Trophoblast cell (in vitro differentiated cells and primary cell): ENCODE measurements at regions not wholly inside any gene's neighbourhood (a gene's known extent, or its start where the extent isn't known, plus 50 kb on each side); places are given as distances from the start of the nearest gene placed in this dataset.

ENCODE experiments used
- DNase-seq, 2 donors: peaks; one replicate each; pipeline ENCODE4 v3.0.0-alpha.2; 2016
- H2AFZ ChIP-seq: 2 replicates; pipeline ENCODE4 v1.6.1; 2013; ENCODE audit warnings: low read length, moderate library complexity, mild to moderate bottlenecking; ENCODE audit not compliant: insufficient read depth, poor library complexity
- H2AK5ac ChIP-seq: 2 replicates; pipeline ENCODE4 v1.6.1; 2013; ENCODE audit warnings: mild to moderate bottlenecking, low read length
- H2BK120ac ChIP-seq: 2 replicates; pipeline ENCODE4 v1.6.1; 2013; ENCODE audit warnings: low read length, mild to moderate bottlenecking, moderate library complexity; ENCODE audit not compliant: insufficient read depth, poor library complexity
- H2BK12ac ChIP-seq: 2 replicates; pipeline ENCODE4 v1.6.1; 2013; ENCODE audit warnings: mild to moderate bottlenecking, low read length, moderate library complexity
- H2BK5ac ChIP-seq: 2 replicates; pipeline ENCODE4 v1.6.1; 2013; ENCODE audit warnings: low read length, low read depth, moderate library complexity, mild to moderate bottlenecking; ENCODE audit not compliant: poor library complexity
- H3K14ac ChIP-seq: 2 replicates; pipeline ENCODE4 v1.6.1; 2013; ENCODE audit warnings: mild to moderate bottlenecking, low read length
- H3K18ac ChIP-seq: 2 replicates; pipeline ENCODE4 v1.6.1; 2013; ENCODE audit warnings: mild to moderate bottlenecking, low read length
- H3K23ac ChIP-seq: 2 replicates; pipeline ENCODE4 v1.6.1; 2013; ENCODE audit warnings: low read length
- H3K27ac ChIP-seq: 2 replicates; pipeline ENCODE4 v1.5.1; 2013; ENCODE audit warnings: low read depth, mild to moderate bottlenecking, inconsistent platforms, low read length, moderate library complexity
- H3K27me3 ChIP-seq: 2 replicates; pipeline ENCODE4 v1.6.1; 2013; ENCODE audit warnings: inconsistent platforms, mild to moderate bottlenecking, low read length, moderate library complexity; ENCODE audit not compliant: insufficient read depth
- H3K36me3 ChIP-seq, 2 experiments: 1 replicate in 1 of 2; 2 replicates in 1 of 2; pipeline ENCODE4 v1.6.1; 2013; ENCODE audit warnings: low read length in 2 of 2, mild to moderate bottlenecking in 2 of 2, moderate library complexity in 1 of 2; ENCODE audit not compliant: insufficient read depth in 2 of 2, control insufficient read depth in 1 of 2
- H3K4ac ChIP-seq: 2 replicates; pipeline ENCODE4 v1.6.1; 2013; ENCODE audit warnings: low read depth, mild to moderate bottlenecking, low read length, moderate library complexity
- H3K4me1 ChIP-seq, 2 experiments: 1 replicate in 1 of 2; 2 replicates in 1 of 2; pipeline ENCODE4 v1.6.1; 2013; ENCODE audit warnings: low read length in 2 of 2, mild to moderate bottlenecking in 2 of 2, moderate library complexity in 1 of 2; ENCODE audit not compliant: insufficient read depth in 2 of 2, control insufficient read depth in 1 of 2
- H3K4me2 ChIP-seq: 2 replicates; pipeline ENCODE4 v1.6.1; 2013; ENCODE audit warnings: inconsistent platforms, mild to moderate bottlenecking, low read length, moderate library complexity
- H3K4me3 ChIP-seq: 2 replicates; pipeline ENCODE4 v1.5.1; 2013; ENCODE audit warnings: mild to moderate bottlenecking, low read depth, low read length, inconsistent platforms
- H3K79me1 ChIP-seq: one replicate; pipeline ENCODE4 v1.6.1; 2013; ENCODE audit warnings: low read length
- H3K79me2 ChIP-seq: 2 replicates; pipeline ENCODE4 v1.6.1; 2013; ENCODE audit warnings: low read length, mild to moderate bottlenecking; ENCODE audit not compliant: control insufficient read depth, insufficient read depth, poor library complexity
- H3K9ac ChIP-seq: 2 replicates; pipeline ENCODE4 v1.6.1; 2013; ENCODE audit warnings: mild to moderate bottlenecking, low read length
- H3K9me3 ChIP-seq: 2 replicates; pipeline ENCODE4 v1.6.1; 2013; ENCODE audit warnings: low read depth, mild to moderate bottlenecking, control low read depth, inconsistent platforms, low read length; ENCODE audit not compliant: insufficient read depth
- H4K12ac ChIP-seq: 2 replicates; pipeline ENCODE4 v1.6.1; 2013; ENCODE audit warnings: low read depth, mild to moderate bottlenecking, low read length, moderate library complexity
- H4K8ac ChIP-seq: 2 replicates; pipeline ENCODE4 v1.6.1; 2013; ENCODE audit warnings: low read depth, mild to moderate bottlenecking, low read length, moderate library complexity
- H4K91ac ChIP-seq: one replicate; pipeline ENCODE4 v1.6.1; 2013; ENCODE audit warnings: low read depth, mild to moderate bottlenecking, low read length, moderate library complexity
- WGBS: extraction: QIAGEN DNeasy Blood & Tissue Kit; methylation state at CpG from one replicate; pipeline ENCODE4 v1.1.7; 2013; ENCODE audit warnings: missing lambda C conversion rate; ENCODE audit not compliant: insufficient read length, insufficient coverage; ENCODE audit errors: extremely low coverage; 5-methylcytosine and 5-hydroxymethylcytosine counted together

GRCh38 chr15:66931768-66932633 lies 133.4 kb upstream of the SMAD3 start:
- Histone ChIP-seq H4K8ac (no peak overlapping the region), H3K4me1 (peaks cover 12 to 22% of the 10 kb centered on the region in 2 experiments), H3K9me3 (peaks cover 16% of the 10 kb centered on the region), H2BK5ac (no peak overlapping the region), H2AK5ac (no peak overlapping the region), H4K12ac (no peak overlapping the region), H3K79me1 (no peaks in the 10 kb centered on the region), H3K18ac (no peak overlapping the region), H3K4me2 (peak overlapping the region; percentile 53), H3K23ac (peak overlapping the region; percentile 19), H3K4ac (no peak overlapping the region), H3K14ac (no peak overlapping the region), H2AFZ (no peak overlapping the region), H3K9ac (no peak overlapping the region), H3K36me3 (peaks cover 0 to 3% of the 10 kb centered on the region in 2 experiments), H4K91ac (no peak overlapping the region), H3K27me3 (no peaks in the 10 kb centered on the region), H3K79me2 (no peaks in the 10 kb centered on the region), H3K27ac (peak overlapping the region; percentile 59), H3K4me3 (peak overlapping the region; percentile 34), H2BK120ac (no peak overlapping the region), H2BK12ac (no peak overlapping the region)
- WGBS: no CpG with 5 or more reads among the region's 15 CpGs
- peak; percentile 57 to 75 for DNase-seq

DNA sequence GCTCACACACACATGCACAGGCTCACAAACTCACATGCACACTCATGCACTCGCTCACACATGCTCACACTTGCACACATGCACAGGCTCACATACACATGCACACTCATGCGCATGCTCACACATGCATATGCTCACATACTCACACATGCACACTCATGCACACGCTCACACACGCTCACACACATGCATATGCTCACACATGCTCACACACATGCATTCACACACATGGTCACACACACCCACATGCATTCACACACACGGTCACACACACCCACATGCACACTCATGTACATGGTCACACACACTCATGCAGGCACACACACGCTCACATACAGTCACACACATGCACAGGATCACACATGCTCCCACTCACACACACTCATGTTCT lies 132.8 kb upstream of the SMAD3 start:
- H3K79me1 ChIP-seq: no peaks in the 10 kb centered on the region
- H3K27ac ChIP-seq: no peak overlapping the region
- H4K8ac ChIP-seq: no peak overlapping the region
- peaks cover 12 to 21% of the 10 kb centered on the region in 2 experiments for H3K4me1 ChIP-seq
- H3K9ac ChIP-seq: no peak overlapping the region
- H4K91ac ChIP-seq: no peak overlapping the region
- H3K23ac ChIP-seq: peak overlapping the region; percentile 19
- H3K4me3 ChIP-seq: peak overlapping the region; percentile 34
- no peaks in the 10 kb centered on the region for H3K27me3 ChIP-seq
- H3K4me2 ChIP-seq: peak overlapping the region; percentile 53
- H3K79me2 ChIP-seq: no peaks in the 10 kb centered on the region
- WGBS: no CpG with 5 or more reads among the region's 6 CpGs
- peaks cover 0 to 3% of the 10 kb centered on the region in 2 experiments for H3K36me3 ChIP-seq
- no peak overlapping the region for H2BK12ac ChIP-seq
- H2AFZ ChIP-seq: no peak overlapping the region
- no peak overlapping the region for H4K12ac ChIP-seq
- H2BK120ac ChIP-seq: no peak overlapping the region
- H2AK5ac ChIP-seq: no peak overlapping the region
- no peak overlapping the region for H3K18ac ChIP-seq
- peaks cover 18% of the 10 kb centered on the region for H3K9me3 ChIP-seq
- H2BK5ac ChIP-seq: no peak overlapping the region
- no peak for DNase-seq
- no peak overlapping the region for H3K4ac ChIP-seq
- H3K14ac ChIP-seq: no peak overlapping the region

GRCh38 chr15:66933932-66934867 lies 131.2 kb upstream of the SMAD3 start:
- WGBS: no CpG with 5 or more reads among the region's 8 CpGs
- Histone ChIP-seq H3K4me1 (peaks cover 12 to 21% of the 10 kb centered on the region in 2 experiments), H3K36me3 (peaks cover 0 to 3% of the 10 kb centered on the region in 2 experiments), H3K4me3 (peak overlapping the region; percentile 25), H3K4me2 (no peak overlapping the region), H3K79me2 (no peaks in the 10 kb centered on the region), H3K9ac (no peak overlapping the region), H3K4ac (no peak overlapping the region), H3K27ac (no peak overlapping the region), H3K14ac (no peak overlapping the region), H3K23ac (no peak overlapping the region), H4K8ac (no peak overlapping the region), H3K18ac (no peak overlapping the region), H3K79me1 (no peaks in the 10 kb centered on the region), H4K12ac (no peak overlapping the region), H4K91ac (no peak overlapping the region), H2AK5ac (no peak overlapping the region), H3K9me3 (peaks cover 18% of the 10 kb centered on the region), H2BK12ac (no peak overlapping the region), H3K27me3 (no peaks in the 10 kb centered on the region), H2BK5ac (no peak overlapping the region), H2BK120ac (no peak overlapping the region), H2AFZ (no peak overlapping the region)
- no peak for DNase-seq

DNA sequence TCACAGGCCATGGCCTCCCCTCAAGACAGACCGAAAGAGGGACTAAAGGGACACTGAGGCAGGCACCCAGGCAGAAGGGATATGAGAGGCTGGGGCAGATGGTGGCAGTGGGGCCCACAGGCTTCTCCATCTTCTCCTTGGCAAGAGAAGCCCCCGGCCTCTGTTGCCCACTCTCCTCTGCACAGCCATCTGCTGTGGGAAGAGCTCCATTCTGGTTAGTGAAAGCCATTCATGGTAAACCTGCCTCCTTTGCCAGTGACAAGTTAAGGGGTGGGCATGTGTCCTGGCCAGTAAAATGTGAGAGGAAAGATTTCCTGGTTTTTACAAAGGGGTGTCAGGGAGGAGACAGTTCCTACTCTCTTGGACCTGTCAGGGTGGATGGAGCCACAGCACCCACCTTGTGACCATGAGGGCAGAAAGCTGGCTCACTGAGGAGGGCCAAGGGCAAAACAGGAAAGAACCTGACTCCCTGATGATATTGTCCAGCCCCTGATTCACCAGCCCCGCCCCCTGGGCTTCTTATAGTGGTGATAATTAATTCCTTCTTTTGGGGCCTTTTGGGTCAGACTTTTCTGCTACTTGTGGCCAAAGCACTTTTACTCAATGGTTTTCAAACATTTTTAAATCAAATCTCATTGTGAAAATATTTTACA lies 130.4 kb upstream of the SMAD3 start:
- H2BK5ac ChIP-seq: no peak overlapping the region
- no peak overlapping the region for H2BK12ac ChIP-seq
- H4K8ac ChIP-seq: no peak overlapping the region
- no peak overlapping the region for H4K12ac ChIP-seq
- no peak overlapping the region for H3K4me3 ChIP-seq
- no peak overlapping the region for H3K23ac ChIP-seq
- H3K9ac ChIP-seq: no peak overlapping the region
- no peak overlapping the region for H2AK5ac ChIP-seq
- no CpG with 5 or more reads among the region's 3 CpGs for WGBS
- no peak overlapping the region for H3K18ac ChIP-seq
- H3K36me3 ChIP-seq: peaks cover 0 to 3% of the 10 kb centered on the region in 2 experiments
- H4K91ac ChIP-seq: no peak overlapping the region
- peaks cover 18% of the 10 kb centered on the region for H3K9me3 ChIP-seq
- no peak overlapping the region for H3K4me2 ChIP-seq
- no peaks in the 10 kb centered on the region for H3K79me2 ChIP-seq
- DNase-seq: no peak
- no peak overlapping the region for H2BK120ac ChIP-seq
- H2AFZ ChIP-seq: no peak overlapping the region
- no peak overlapping the region for H3K4ac ChIP-seq
- no peak overlapping the region for H3K27ac ChIP-seq
- H3K4me1 ChIP-seq: peaks cover 12 to 21% of the 10 kb centered on the region in 2 experiments
- no peaks in the 10 kb centered on the region for H3K27me3 ChIP-seq
- no peaks in the 10 kb centered on the region for H3K79me1 ChIP-seq
- no peak overlapping the region for H3K14ac ChIP-seq
